Psoas muscle (tissue), 7 donors: ENCODE measurements at regions not wholly inside any gene's neighbourhood (a gene's known extent, or its start where the extent isn't known, plus 50 kb on each side); places are given as distances from the start of the nearest gene placed in this dataset.

Experiments
- ATAC-seq, 4 donors: fragments of 200-7000 bp; cut with Tn5 transposase; one replicate each; pipeline ENCODE4 v1.9.1; 2020; ENCODE audit warnings: moderate library complexity in 3 of 4, mild to moderate bottlenecking in 2 of 4
- DNase-seq, 2 donors: peaks; one replicate each; pipeline ENCODE4 v3.0.0-alpha.2; 2020
- H3K27ac ChIP-seq: fragments of 200-600 bp; one replicate; pipeline ENCODE4 v1.8.0; 2022
- H3K27me3 ChIP-seq, 3 donors: fragments of 200-600 bp in 1 of 3; one replicate each; pipeline versions ENCODE4 v1.6.1 to v1.8.0; 2013 to 2022; ENCODE audit warnings: low read length in 2 of 3, mild to moderate bottlenecking in 2 of 3, moderate library complexity in 1 of 3; ENCODE audit not compliant: insufficient read depth in 3 of 3
- H3K36me3 ChIP-seq, 2 donors: fragments of 200-600 bp in 1 of 2; one replicate each; pipeline versions ENCODE4 v1.6.1 to v1.8.0; 2013 to 2022; ENCODE audit warnings: low read depth in 1 of 2, mild to moderate bottlenecking in 1 of 2, moderate library complexity in 1 of 2; ENCODE audit not compliant: insufficient read depth in 1 of 2
- H3K4me1 ChIP-seq: fragments of 200-600 bp; one replicate; pipeline ENCODE4 v1.8.0; 2022
- H3K4me3 ChIP-seq: fragments of 200-600 bp; one replicate; pipeline ENCODE4 v1.8.0; 2022; ENCODE audit warnings: mild to moderate bottlenecking
- H3K9me3 ChIP-seq: fragments of 200-600 bp; one replicate; pipeline ENCODE4 v1.8.0; 2022
- whole genome bisulfite sequencing, 3 donors: extraction: QIAGEN DNeasy Blood & Tissue Kit; methylation state at CpG; one replicate each; pipeline versions ENCODE4 v1.1.6 to v1.1.7; 2013; 5-methylcytosine and 5-hydroxymethylcytosine counted together
- intact Hi-C, 2 donors: fragments of 100-400 bp; cut with DNase I; formaldehyde crosslinking; loops; one replicate each; pipeline versions ENCODE4 v1.11.0 to v1.14.2; 2022
- TF ChIP-seq, protein P1 (sequence below): fragments of 200-600 bp; IDR thresholded peaks from one replicate; pipeline ENCODE4 v1.8.0; 2022; ENCODE audit warnings: antibody characterized with exemption
- donor health status: healthy with polysubstance abuse.
- donor health status: DM: no; HTN: no; CAD: no; lungs with moderate emphysema.
- donor health status: Bipolar disorder and iron deficiency.
- donor health status: healthy.
- donor health status: DM: yes; HTN: yes; CAD: no.
- donor health status: DM: no; HTN: no; CAD: no.
- donor health status: DM: yes; HTN: yes; CAD: no.

DNA sequence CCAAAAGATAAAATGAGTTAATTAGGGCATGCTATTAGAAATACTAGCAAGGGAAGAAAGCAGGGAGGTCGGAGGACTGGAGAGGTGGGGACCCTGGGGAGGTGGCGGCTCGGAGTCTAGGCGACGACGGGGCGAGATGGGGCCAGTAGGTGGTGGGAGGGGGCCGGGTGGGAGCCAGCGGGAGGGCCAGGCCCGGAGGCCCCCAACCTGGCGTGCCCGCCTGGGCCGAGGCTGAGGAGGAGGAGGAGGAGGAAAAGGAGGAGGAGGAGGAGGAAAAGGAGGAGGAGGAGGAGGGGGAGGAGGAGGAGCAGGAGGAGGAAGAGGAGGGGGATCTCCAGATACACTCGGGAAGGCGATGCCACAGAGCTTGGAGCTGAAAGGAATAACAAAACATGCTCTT lies 426.2 kb downstream of the NR2F2 start:
- Histone ChIP-seq H3K27me3 (no peaks in the 10 kb centered on the region), H3K4me1 (no peaks in the 10 kb centered on the region), H3K4me3 (no peak overlapping the region), H3K9me3 (no peaks in the 10 kb centered on the region), H3K36me3 (no peaks in the 10 kb centered on the region), H3K27ac (no peak overlapping the region)
- TF ChIP-seq, protein P1, sequence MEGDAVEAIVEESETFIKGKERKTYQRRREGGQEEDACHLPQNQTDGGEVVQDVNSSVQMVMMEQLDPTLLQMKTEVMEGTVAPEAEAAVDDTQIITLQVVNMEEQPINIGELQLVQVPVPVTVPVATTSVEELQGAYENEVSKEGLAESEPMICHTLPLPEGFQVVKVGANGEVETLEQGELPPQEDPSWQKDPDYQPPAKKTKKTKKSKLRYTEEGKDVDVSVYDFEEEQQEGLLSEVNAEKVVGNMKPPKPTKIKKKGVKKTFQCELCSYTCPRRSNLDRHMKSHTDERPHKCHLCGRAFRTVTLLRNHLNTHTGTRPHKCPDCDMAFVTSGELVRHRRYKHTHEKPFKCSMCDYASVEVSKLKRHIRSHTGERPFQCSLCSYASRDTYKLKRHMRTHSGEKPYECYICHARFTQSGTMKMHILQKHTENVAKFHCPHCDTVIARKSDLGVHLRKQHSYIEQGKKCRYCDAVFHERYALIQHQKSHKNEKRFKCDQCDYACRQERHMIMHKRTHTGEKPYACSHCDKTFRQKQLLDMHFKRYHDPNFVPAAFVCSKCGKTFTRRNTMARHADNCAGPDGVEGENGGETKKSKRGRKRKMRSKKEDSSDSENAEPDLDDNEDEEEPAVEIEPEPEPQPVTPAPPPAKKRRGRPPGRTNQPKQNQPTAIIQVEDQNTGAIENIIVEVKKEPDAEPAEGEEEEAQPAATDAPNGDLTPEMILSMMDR = no peak
- intact Hi-C loops = no loop called here
- ATAC-seq (no peak), DNase-seq (no peak)
- WGBS, 3 donors = 32 to 45% (median 43%) methylated on average over 8 to 12 of the region's 15 CpGs

DNA sequence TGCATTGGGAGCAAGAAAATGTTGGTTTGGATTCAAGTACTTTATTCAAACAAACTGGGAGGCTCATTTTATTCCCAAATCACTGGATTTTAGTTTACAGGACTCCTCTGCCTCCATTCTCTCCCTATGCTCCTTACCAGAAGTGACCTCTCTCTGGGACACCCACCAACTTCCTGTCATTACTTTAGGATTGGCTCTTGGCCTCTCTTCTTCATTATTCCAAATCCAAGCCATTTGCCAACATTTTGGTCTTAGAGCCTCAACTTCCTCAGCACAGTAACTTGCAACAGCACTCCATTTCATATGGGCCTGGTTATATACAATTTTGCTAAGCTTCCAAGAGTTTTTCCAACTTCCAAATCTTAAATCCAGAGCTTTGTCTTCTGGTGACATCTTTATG lies 432.1 kb downstream of the NR2F2 start:
- no peaks in the 10 kb centered on the region for H3K27me3 ChIP-seq
- no peaks in the 10 kb centered on the region for H3K9me3 ChIP-seq
- H3K4me1 ChIP-seq = no peaks in the 10 kb centered on the region
- TF ChIP-seq, protein P1 = no peak
- ATAC-seq (no peak), DNase-seq (no peak)
- no peak overlapping the region for H3K27ac ChIP-seq
- no peaks in the 10 kb centered on the region for H3K36me3 ChIP-seq
- intact Hi-C loops = no loop called here
- no peak overlapping the region for H3K4me3 ChIP-seq

DNA sequence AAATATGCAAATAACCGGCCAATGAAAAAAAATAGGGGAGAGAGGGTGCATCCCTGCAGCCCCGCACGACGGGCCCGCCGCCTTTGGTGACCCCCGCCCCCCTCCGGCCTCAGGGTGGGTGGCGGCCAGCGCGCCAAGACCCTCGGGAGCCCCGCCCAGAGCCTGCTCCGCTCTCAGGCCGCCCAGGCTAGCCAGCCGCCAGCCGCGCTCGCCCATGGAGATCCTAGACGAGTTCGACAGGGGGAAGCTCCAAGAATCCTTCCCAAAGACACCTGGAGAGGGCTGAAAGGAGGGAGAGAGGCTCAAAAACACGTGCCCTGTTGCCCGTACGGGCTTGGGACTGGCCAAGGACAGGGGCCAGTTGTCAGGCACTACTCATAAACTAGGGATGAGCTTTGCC lies 434.0 kb downstream of the NR2F2 start:
- H3K27me3 ChIP-seq = no peaks in the 10 kb centered on the region
- no peaks in the 10 kb centered on the region for H3K4me1 ChIP-seq
- H3K9me3 ChIP-seq = no peaks in the 10 kb centered on the region
- no peaks in the 10 kb centered on the region for H3K36me3 ChIP-seq
- H3K4me3 ChIP-seq = no peak overlapping the region
- TF ChIP-seq, protein P1 = no peak
- no peak for ATAC-seq
- no peak for DNase-seq
- H3K27ac ChIP-seq = no peak overlapping the region
- intact Hi-C loops = no loop called here
- WGBS, 3 donors = 90 to 93% (median 92%) methylated on average over 24 of the region's 24 CpGs

DNA sequence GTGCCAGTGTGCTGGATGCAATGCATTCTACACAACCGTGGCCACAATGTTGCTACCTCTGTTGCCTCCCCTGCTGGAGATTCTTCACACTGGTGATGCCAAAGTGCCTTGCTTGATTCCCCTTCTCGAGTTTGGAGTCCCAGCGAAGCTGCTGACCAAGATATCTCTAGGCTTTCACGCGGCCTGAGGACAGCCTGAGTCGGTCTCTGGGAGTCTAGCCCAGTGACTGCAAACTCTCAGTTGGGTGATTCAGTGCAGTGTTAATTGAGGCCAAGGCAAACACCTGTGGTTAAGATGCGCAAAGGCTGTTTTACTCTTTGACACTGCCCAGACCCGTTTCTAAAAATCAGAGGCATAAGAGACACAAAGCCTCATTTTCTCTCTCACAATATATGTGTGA lies 434.4 kb downstream of the NR2F2 start:
- intact Hi-C loops = no loop called here
- ATAC-seq (no peak), DNase-seq (no peak)
- Histone ChIP-seq H3K27me3 (no peaks in the 10 kb centered on the region), H3K9me3 (no peaks in the 10 kb centered on the region), H3K4me3 (no peak overlapping the region), H3K36me3 (no peaks in the 10 kb centered on the region), H3K27ac (no peak overlapping the region), H3K4me1 (no peaks in the 10 kb centered on the region)
- 80 to 82% (median 81%) methylated on average over 8 of the region's 8 CpGs for WGBS, 3 donors
- TF ChIP-seq, protein P1 = no peak

DNA sequence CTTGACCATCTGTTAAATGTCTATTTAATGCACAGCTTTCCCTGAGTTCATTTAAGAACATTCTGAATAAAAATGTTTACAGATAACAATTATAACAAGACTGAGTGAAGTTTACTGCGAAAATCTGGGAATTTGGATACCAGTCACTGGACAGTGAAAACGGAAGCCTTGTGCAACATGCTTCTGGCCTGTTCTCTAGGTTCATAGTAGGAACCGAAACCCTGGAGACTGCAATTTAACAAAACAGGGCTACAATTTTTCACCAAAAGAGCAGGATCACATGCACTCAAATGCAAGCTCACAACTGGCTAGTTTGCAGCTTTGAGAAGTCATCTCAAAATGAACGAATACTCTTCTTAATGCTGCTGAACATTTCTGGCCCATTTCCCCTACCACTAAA lies 435.9 kb downstream of the NR2F2 start:
- Histone ChIP-seq H3K27ac (no peak overlapping the region), H3K27me3 (no peaks in the 10 kb centered on the region)
- ATAC-seq = no peak

More for the DNA sequence above, 435.9 kb downstream of the NR2F2 start:
- no peak for DNase-seq
- Histone ChIP-seq H3K36me3 (no peaks in the 10 kb centered on the region), H3K4me3 (no peak overlapping the region), H3K4me1 (no peaks in the 10 kb centered on the region), H3K9me3 (no peaks in the 10 kb centered on the region)
- intact Hi-C loops = no loop called here
- TF ChIP-seq, protein P1 = no peak
- whole genome bisulfite sequencing, 3 donors = 65 to 77% (median 67%) methylated on average over 4 of the region's 4 CpGs
